T-helper 17 cell (primary cell): ENCODE measurements at regions not wholly inside any gene's neighbourhood (a gene's known extent, or its start where the extent isn't known, plus 50 kb on each side); places are given as distances from the start of the nearest gene placed in this dataset.

ENCODE experiments used
- ATAC-seq: fragments of 150-1000 bp; cut with Tn5 transposase; 2 replicates; pipeline ENCODE4 v1.10.0; 2021; ENCODE audit warnings: mild to moderate bottlenecking, moderate library complexity
- DNase-seq, 3 donors: peaks; one replicate each; pipeline versions ENCODE4 v3.0.0 to v3.0.0-alpha.2; 2020 to 2021
- H3K9me3 ChIP-seq: one replicate; pipeline ENCODE4 v1.7.0; 2013; ENCODE audit warnings: low read length, mild to moderate bottlenecking; ENCODE audit not compliant: control insufficient read depth, poor library complexity, severe bottlenecking
- H3K27ac Mint-ChIP-seq: one replicate; pipeline ENCODE4 v1.8.0; 2022; ENCODE audit warnings: mild to moderate bottlenecking, moderate library complexity, mixed read lengths
- H3K27me3 Mint-ChIP-seq: one replicate; pipeline ENCODE4 v1.8.0; 2022; ENCODE audit warnings: mixed read lengths
- H3K36me3 Mint-ChIP-seq: one replicate; pipeline ENCODE4 v1.8.0; 2022; ENCODE audit warnings: low read depth, mixed read lengths
- H3K4me1 Mint-ChIP-seq: one replicate; pipeline ENCODE4 v1.8.0; 2022; ENCODE audit warnings: mild to moderate bottlenecking, mixed read lengths
- H3K4me3 Mint-ChIP-seq: one replicate; pipeline ENCODE4 v1.8.0; 2022; ENCODE audit warnings: mild to moderate bottlenecking, moderate library complexity, mixed read lengths

GRCh38 chr2:166831930-166832329 is 56.4 kb upstream of the XIRP2 start:
- no peak overlapping the region for H3K27ac Mint-ChIP-seq
- no peaks in the 10 kb centered on the region for H3K9me3 ChIP-seq
- H3K4me1 Mint-ChIP-seq = no peaks in the 10 kb centered on the region
- no peaks in the 10 kb centered on the region for H3K27me3 Mint-ChIP-seq
- H3K4me3 Mint-ChIP-seq = no peak overlapping the region
- ATAC-seq (no peak), DNase-seq (no peak)
- no peaks in the 10 kb centered on the region for H3K36me3 Mint-ChIP-seq

GRCh38 chr2:166825914-166826313 is 62.4 kb upstream of the XIRP2 start:
- no peak for DNase-seq
- H3K9me3 ChIP-seq = no peaks in the 10 kb centered on the region
- Mint-ChIP-seq H3K4me3 (no peak overlapping the region), H3K27ac (no peak overlapping the region), H3K36me3 (no peaks in the 10 kb centered on the region), H3K4me1 (no peaks in the 10 kb centered on the region), H3K27me3 (no peaks in the 10 kb centered on the region)
- ATAC-seq = no peak

- DNase-seq = no peak
- Mint-ChIP-seq H3K27ac (no peak overlapping the region), H3K36me3 (no peaks in the 10 kb centered on the region), H3K27me3 (no peaks in the 10 kb centered on the region), H3K4me3 (no peak overlapping the region), H3K4me1 (no peaks in the 10 kb centered on the region)
- no peak for ATAC-seq
- H3K9me3 ChIP-seq = peaks cover 3% of the 10 kb centered on the region
Observed at GRCh38 chr2:166814335-166814734, 73.9 kb upstream of the XIRP2 start.

GRCh38 chr2:166812166-166812891 is 76.0 kb upstream of the XIRP2 start:
- DNase-seq = no peak
- Mint-ChIP-seq H3K4me3 (no peak overlapping the region), H3K36me3 (no peaks in the 10 kb centered on the region), H3K27me3 (no peaks in the 10 kb centered on the region), H3K27ac (no peak overlapping the region), H3K4me1 (no peaks in the 10 kb centered on the region)
- peaks cover 3% of the 10 kb centered on the region for H3K9me3 ChIP-seq
- ATAC-seq = no peak

- DNase-seq (no peak), ATAC-seq (no peak)
- no peak overlapping the region for H3K4me3 Mint-ChIP-seq
- no peaks in the 10 kb centered on the region for H3K9me3 ChIP-seq
- H3K36me3 Mint-ChIP-seq = no peaks in the 10 kb centered on the region
- H3K27me3 Mint-ChIP-seq = no peaks in the 10 kb centered on the region
- no peak overlapping the region for H3K27ac Mint-ChIP-seq
- H3K4me1 Mint-ChIP-seq = no peaks in the 10 kb centered on the region
Observed at GRCh38 chr2:166805753-166806152, 82.5 kb upstream of the XIRP2 start.

GRCh38 chr2:166803373-166804000 is 84.8 kb upstream of the XIRP2 start:
- no peak overlapping the region for H3K27ac Mint-ChIP-seq
- no peaks in the 10 kb centered on the region for H3K27me3 Mint-ChIP-seq
- no peaks in the 10 kb centered on the region for H3K4me1 Mint-ChIP-seq
- peak; percentile 60 for ATAC-seq
- H3K9me3 ChIP-seq = no peaks in the 10 kb centered on the region
- DNase-seq = no peak
- H3K4me3 Mint-ChIP-seq = peak overlapping the region; percentile 28
- no peaks in the 10 kb centered on the region for H3K36me3 Mint-ChIP-seq

GRCh38 chr2:166802475-166802874 is 85.8 kb upstream of the XIRP2 start:
- Mint-ChIP-seq H3K27me3 (no peaks in the 10 kb centered on the region), H3K4me1 (no peaks in the 10 kb centered on the region), H3K36me3 (no peaks in the 10 kb centered on the region), H3K27ac (no peak overlapping the region), H3K4me3 (no peak overlapping the region)
- DNase-seq = no peak
- ATAC-seq = peak; percentile 56
- no peaks in the 10 kb centered on the region for H3K9me3 ChIP-seq

GRCh38 chr2:166792808-166793207 is 95.5 kb upstream of the XIRP2 start:
- no peaks in the 10 kb centered on the region for H3K36me3 Mint-ChIP-seq
- ATAC-seq (no peak), DNase-seq (no peak)
- no peaks in the 10 kb centered on the region for H3K27me3 Mint-ChIP-seq
- no peaks in the 10 kb centered on the region for H3K9me3 ChIP-seq
- H3K4me1 Mint-ChIP-seq = no peaks in the 10 kb centered on the region
- H3K27ac Mint-ChIP-seq = no peak overlapping the region
- no peak overlapping the region for H3K4me3 Mint-ChIP-seq

GRCh38 chr2:166786707-166787106 is 101.6 kb upstream of the XIRP2 start:
- no peaks in the 10 kb centered on the region for H3K36me3 Mint-ChIP-seq
- no peaks in the 10 kb centered on the region for H3K4me1 Mint-ChIP-seq
- H3K27me3 Mint-ChIP-seq = no peaks in the 10 kb centered on the region
- DNase-seq = no peak
- no peak overlapping the region for H3K4me3 Mint-ChIP-seq
- ATAC-seq = no peak
- no peaks in the 10 kb centered on the region for H3K9me3 ChIP-seq
- H3K27ac Mint-ChIP-seq = no peak overlapping the region

- Mint-ChIP-seq H3K4me3 (no peak overlapping the region), H3K36me3 (no peaks in the 10 kb centered on the region), H3K27me3 (no peaks in the 10 kb centered on the region), H3K4me1 (no peaks in the 10 kb centered on the region), H3K27ac (no peak overlapping the region)
- ATAC-seq (no peak), DNase-seq (no peak)
- no peaks in the 10 kb centered on the region for H3K9me3 ChIP-seq
Observed at GRCh38 chr2:166784296-166784946, 103.9 kb upstream of the XIRP2 start.

GRCh38 chr2:166775176-166775575 is 113.1 kb upstream of the XIRP2 start:
- Mint-ChIP-seq H3K4me1 (no peaks in the 10 kb centered on the region), H3K27ac (no peak overlapping the region), H3K36me3 (no peaks in the 10 kb centered on the region), H3K27me3 (no peaks in the 10 kb centered on the region), H3K4me3 (no peak overlapping the region)
- no peaks in the 10 kb centered on the region for H3K9me3 ChIP-seq
- DNase-seq (no peak), ATAC-seq (no peak)

- ATAC-seq = no peak
- no peak overlapping the region for H3K4me3 Mint-ChIP-seq
- H3K4me1 Mint-ChIP-seq = no peaks in the 10 kb centered on the region
- H3K27ac Mint-ChIP-seq = no peak overlapping the region
- no peaks in the 10 kb centered on the region for H3K27me3 Mint-ChIP-seq
- H3K9me3 ChIP-seq = no peaks in the 10 kb centered on the region
- DNase-seq = no peak
- no peaks in the 10 kb centered on the region for H3K36me3 Mint-ChIP-seq
Observed at GRCh38 chr2:166773308-166773949, 114.9 kb upstream of the XIRP2 start.

- H3K9me3 ChIP-seq = no peaks in the 10 kb centered on the region
- ATAC-seq (no peak), DNase-seq (no peak)
- H3K27me3 Mint-ChIP-seq = no peaks in the 10 kb centered on the region
- H3K27ac Mint-ChIP-seq = no peak overlapping the region
- H3K4me3 Mint-ChIP-seq = no peak overlapping the region
- H3K36me3 Mint-ChIP-seq = no peaks in the 10 kb centered on the region
- H3K4me1 Mint-ChIP-seq = no peaks in the 10 kb centered on the region
Observed at GRCh38 chr2:166768393-166769123, 119.7 kb upstream of the XIRP2 start.
